Liver (tissue), 8 donors: ENCODE measurements at regions not wholly inside any gene's neighbourhood (a gene's known extent, or its start where the extent isn't known, plus 50 kb on each side); places are given as distances from the start of the nearest gene placed in this dataset.

ENCODE experiments used
- DNase-seq: peaks from one replicate; pipeline ENCODE4 v3.0.0-alpha.2; 2017; ENCODE audit warnings: low spot score
- H3K27ac ChIP-seq, 2 donors: one replicate each; pipeline ENCODE4 v1.7.0; 2013; ENCODE audit warnings: inconsistent platforms in 2 of 2, low read length in 2 of 2, control low read depth in 1 of 2, low read depth in 1 of 2, mild to moderate bottlenecking in 1 of 2
- H3K27me3 ChIP-seq, 4 donors: one replicate each; pipeline versions ENCODE4 v1.6.1 to v1.7.0; 2013; ENCODE audit warnings: low read length in 3 of 4, inconsistent platforms in 1 of 4, mild to moderate bottlenecking in 1 of 4, moderate library complexity in 1 of 4; ENCODE audit not compliant: control insufficient read depth in 4 of 4, insufficient read depth in 4 of 4
- H3K36me3 ChIP-seq, 4 donors: one replicate each; pipeline versions ENCODE4 v1.6.1 to v1.7.0; 2013; ENCODE audit warnings: low read length in 3 of 4, mild to moderate bottlenecking in 3 of 4, low read depth in 1 of 4, moderate library complexity in 1 of 4; ENCODE audit not compliant: control insufficient read depth in 4 of 4, insufficient read depth in 3 of 4
- H3K4me1 ChIP-seq, 4 donors: one replicate each; pipeline versions ENCODE4 v1.6.1 to v1.7.0; 2013; ENCODE audit warnings: low read length in 3 of 4, mild to moderate bottlenecking in 3 of 4, moderate library complexity in 1 of 4; ENCODE audit not compliant: control insufficient read depth in 4 of 4, insufficient read depth in 4 of 4
- H3K4me3 ChIP-seq, 3 donors: one replicate each; pipeline versions ENCODE4 v1.6.1 to v1.7.0; 2013; ENCODE audit warnings: low read length in 3 of 3, control low read depth in 1 of 3, low read depth in 1 of 3, mild to moderate bottlenecking in 1 of 3
- H3K9ac ChIP-seq, 2 donors: one replicate each; pipeline ENCODE4 v1.7.0; 2013; ENCODE audit warnings: low read length in 2 of 2, mild to moderate bottlenecking in 2 of 2, moderate library complexity in 2 of 2, control low read depth in 1 of 2, low read depth in 1 of 2
- H3K9me3 ChIP-seq, 4 donors: one replicate each; pipeline versions ENCODE4 v1.6.1 to v1.7.0; 2013; ENCODE audit warnings: low read length in 3 of 4; ENCODE audit not compliant: control insufficient read depth in 4 of 4
- ATF3 ChIP-seq: IDR thresholded peaks from 2 replicates; pipeline ENCODE4 v1.6.1; 2016; ENCODE audit warnings: antibody characterized with exemption
- CTCF ChIP-seq: fragments of 150-350 bp; IDR thresholded peaks from 2 replicates; pipeline ENCODE4 v1.5.1; 2017; ENCODE audit warnings: improper control_type of control experiment, low read depth, low read length; ENCODE audit not compliant: missing input control
- EGR1 ChIP-seq, 2 donors: IDR thresholded peaks; 2 replicates each; pipeline ENCODE4 v1.6.1; 2016 to 2018; ENCODE audit warnings: antibody characterized with exemption in 2 of 2, low read depth in 2 of 2
- FOXA1 ChIP-seq: IDR thresholded peaks from 2 replicates; pipeline ENCODE4 v1.6.1; 2016; ENCODE audit warnings: antibody characterized with exemption
- FOXA2 ChIP-seq: IDR thresholded peaks from 2 replicates; pipeline ENCODE4 v1.6.1; 2016; ENCODE audit warnings: antibody characterized with exemption
- GABPA ChIP-seq, 2 donors: IDR thresholded peaks in 1 of 2; conservative IDR thresholded peaks in 1 of 2; 2 replicates each; pipeline ENCODE4 v1.6.1; 2016; ENCODE audit warnings: antibody characterized with exemption in 2 of 2, mild to moderate bottlenecking in 1 of 2, moderate library complexity in 1 of 2
- HNF4A ChIP-seq, 2 donors: conservative IDR thresholded peaks; 2 replicates each; pipeline ENCODE4 v1.6.1; 2016; ENCODE audit warnings: antibody characterized with exemption in 2 of 2, mild to moderate bottlenecking in 2 of 2
- HNF4G ChIP-seq: IDR thresholded peaks from 2 replicates; pipeline ENCODE4 v1.6.1; 2016; ENCODE audit warnings: antibody characterized with exemption
- JUND ChIP-seq, 2 donors: IDR thresholded peaks; 2 replicates each; pipeline ENCODE4 v1.6.1; 2016; ENCODE audit warnings: antibody characterized with exemption in 2 of 2
- MAX ChIP-seq: IDR thresholded peaks from 2 replicates; pipeline ENCODE4 v1.6.1; 2016; ENCODE audit warnings: antibody characterized with exemption
- NR2F2 ChIP-seq: IDR thresholded peaks from 2 replicates; pipeline ENCODE4 v1.6.1; 2016; ENCODE audit warnings: antibody characterized with exemption
- RAD21 ChIP-seq, 2 donors: IDR thresholded peaks; 2 replicates each; pipeline ENCODE4 v1.6.1; 2016; ENCODE audit warnings: antibody characterized with exemption in 2 of 2, mild to moderate bottlenecking in 2 of 2
- REST ChIP-seq: IDR thresholded peaks from 2 replicates; pipeline ENCODE4 v1.6.1; 2016; ENCODE audit warnings: antibody characterized with exemption, mild to moderate bottlenecking
- RXRA ChIP-seq, 2 donors: IDR thresholded peaks; 2 replicates each; pipeline ENCODE4 v1.6.1; 2017 to 2018; ENCODE audit warnings: antibody characterized with exemption in 2 of 2, mild to moderate bottlenecking in 1 of 2
- SP1 ChIP-seq: IDR thresholded peaks from 2 replicates; pipeline ENCODE4 v1.6.1; 2018; ENCODE audit warnings: antibody characterized with exemption, mild to moderate bottlenecking
- TAF1 ChIP-seq: conservative IDR thresholded peaks from 2 replicates; pipeline ENCODE4 v1.6.1; 2016; ENCODE audit warnings: antibody characterized with exemption, mild to moderate bottlenecking
- YY1 ChIP-seq: IDR thresholded peaks from 2 replicates; pipeline ENCODE4 v1.6.1; 2016; ENCODE audit warnings: antibody characterized with exemption, mild to moderate bottlenecking
- ZBTB33 ChIP-seq: IDR thresholded peaks from 2 replicates; pipeline ENCODE4 v1.6.1; 2016; ENCODE audit warnings: antibody characterized with exemption
- WGBS: extraction: QIAGEN DNeasy Blood & Tissue Kit; methylation state at CpG from one replicate; pipeline ENCODE4 v1.1.7; 2013; 5-methylcytosine and 5-hydroxymethylcytosine counted together
- donor health status: healthy.
- donor health status: healthy.
- donor health status: healthy.
- donor health status: healthy.
- donor health status: healthy.

GRCh38 chr4:124123181-124123580, 589.4 kb downstream of the ANKRD50 start:
- no peak overlapping the region for H3K27ac ChIP-seq
- WGBS, result 88% methylated on average over 4 of the region's 4 CpGs
- peaks cover 0 to 5% (median under 1%) of the 10 kb centered on the region in 4 donors for H3K4me1 ChIP-seq
- DNase-seq, result no peak
- H3K9me3 ChIP-seq, result no peaks in the 10 kb centered on the region
- no peaks in the 10 kb centered on the region for H3K27me3 ChIP-seq
- no peaks in the 10 kb centered on the region for H3K36me3 ChIP-seq
- H3K4me3 ChIP-seq, result no peak overlapping the region
- no peak overlapping the region for H3K9ac ChIP-seq
- TF ChIP-seq FOXA1 (no peak), YY1 (no peak), TAF1 (no peak), HNF4A (conservative IDR thresholded peaks at IDR 0.05) (no peak), RXRA (IDR thresholded peaks at IDR 0.05) (no peak), EGR1 (IDR thresholded peaks at IDR 0.05; ENCODE audit: low read depth in 2 of 2) (no peak), JUND (IDR thresholded peaks at IDR 0.05) (no peak), CTCF (no peak), SP1 (no peak), GABPA (IDR thresholded peaks at IDR 0.05 in 1 of 2, conservative IDR thresholded peaks at IDR 0.05 in 1 of 2) (no peak), NR2F2 (no peak), FOXA2 (no peak), ZBTB33 (no peak), HNF4G (no peak), MAX (no peak), REST (no peak), RAD21 (IDR thresholded peaks at IDR 0.05) (no peak), ATF3 (no peak)
